ENCODE measurements at regions not wholly inside any gene's neighbourhood (a gene's known extent, or its start where the extent isn't known, plus 50 kb on each side); places are given as distances from the start of the nearest gene placed in this dataset.

GRCh38 chr22:47392054-47392347 is 629.6 kb downstream of the TBC1D22A start:
- TF ChIP-seq CTCF (IDR thresholded peaks at IDR 0.05) (no peak), EZH2 (IDR thresholded peaks at IDR 0.05; ENCODE audit: borderline replicate concordance, insufficient read depth, low read depth, low read length, poor library complexity, severe bottlenecking) (no peak)
